NB4 (cell line): ENCODE measurements at regions not wholly inside any gene's neighbourhood (a gene's known extent, or its start where the extent isn't known, plus 50 kb on each side); places are given as distances from the start of the nearest gene placed in this dataset.

Source experiments
- DNase-seq: peaks from one replicate; pipeline ENCODE4 v3.0.0; 2010; ENCODE audit warnings: low read depth
- H3K4me3 ChIP-seq: one replicate; pipeline ENCODE4 v1.5.1; 2011; ENCODE audit warnings: mild to moderate bottlenecking, low read depth, low read length, moderate library complexity
- CTCF ChIP-seq: IDR thresholded peaks from one replicate; pipeline ENCODE4 v1.5.1; 2012; ENCODE audit warnings: low read depth, low read length
- MAX ChIP-seq: IDR thresholded peaks from 2 replicates; pipeline ENCODE4 v1.6.1; 2011; ENCODE audit warnings: low read depth, low read length
- MYC ChIP-seq: IDR thresholded peaks from 2 replicates; pipeline ENCODE4 v1.6.1; 2011; ENCODE audit warnings: low read depth, low read length
- POLR2A ChIP-seq: IDR thresholded peaks from 2 replicates; pipeline ENCODE4 v1.6.1; 2011; ENCODE audit warnings: mild to moderate bottlenecking; ENCODE audit not compliant: insufficient read length; ENCODE audit errors: extremely low read depth

- H3K4me3 ChIP-seq = no peak overlapping the region
- TF ChIP-seq POLR2A (no peak), CTCF (no peak), MAX (no peak), MYC (no peak)
- no peak for DNase-seq
Observed at GRCh38 chr6:21986703-21987102, 310.1 kb downstream of the PRL start.

GRCh38 chr6:21987501-21987957 lies 309.3 kb downstream of the PRL start:
- no peak for TF ChIP-seq POLR2A
- no peak for TF ChIP-seq CTCF
- TF ChIP-seq MYC = no peak
- no peak for TF ChIP-seq MAX
- peak overlapping the region; percentile 16 for H3K4me3 ChIP-seq
- DNase-seq = peak; percentile 82

GRCh38 chr6:21990577-21990976 lies 306.3 kb downstream of the PRL start:
- no peak for TF ChIP-seq CTCF
- no peak for TF ChIP-seq MAX
- no peak for TF ChIP-seq POLR2A
- TF ChIP-seq MYC = no peak
- no peak overlapping the region for H3K4me3 ChIP-seq
- no peak for DNase-seq

GRCh38 chr6:21992178-21992967 lies 304.5 kb downstream of the PRL start:
- TF ChIP-seq CTCF = no peak
- TF ChIP-seq MAX = no peak
- TF ChIP-seq MYC = no peak
- no peak for TF ChIP-seq POLR2A
- no peak overlapping the region for H3K4me3 ChIP-seq
- DNase-seq = peak; percentile 38

GRCh38 chr6:21993841-21994240 lies 303.0 kb downstream of the PRL start:
- no peak for DNase-seq
- TF ChIP-seq CTCF = no peak
- TF ChIP-seq POLR2A = no peak
- no peak for TF ChIP-seq MYC
- no peak for TF ChIP-seq MAX
- no peak overlapping the region for H3K4me3 ChIP-seq
